ENCODE measurements at regions not wholly inside any gene's neighbourhood (a gene's known extent, or its start where the extent isn't known, plus 50 kb on each side); places are given as distances from the start of the nearest gene placed in this dataset.

DNA sequence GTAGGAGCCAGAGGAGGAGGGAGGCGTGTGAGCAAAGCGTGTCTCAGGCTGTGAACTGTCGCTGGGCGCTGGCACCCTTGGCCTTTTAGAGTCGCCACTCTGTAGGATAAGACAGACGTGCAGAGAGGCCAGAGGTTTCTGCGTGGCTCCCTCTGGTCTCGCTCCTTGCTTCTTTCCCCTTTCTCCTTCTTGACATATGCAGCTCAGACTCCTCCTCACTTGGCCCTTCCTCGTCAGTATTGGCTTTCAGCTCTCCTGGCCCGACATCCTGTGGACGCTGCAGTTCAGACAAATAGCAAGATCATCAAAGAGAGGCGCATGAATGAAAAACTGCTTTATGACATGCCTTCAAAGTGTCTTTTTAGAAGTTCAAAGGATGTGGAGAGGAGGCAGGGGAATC, 116.8 kb upstream of the SPRY4 start (continued):
- TF ChIP-seq KDM5B (IDR thresholded peaks at IDR 0.05; ENCODE audit: insufficient replicate concordance, low read depth, low read length) (no peak), ARID1B (IDR thresholded peaks at IDR 0.05) (no peak), KDM2B (CRISPR knock-in tag; IDR thresholded peaks at IDR 0.05) (no peak), TCFL5 (CRISPR knock-in tag; conservative IDR thresholded peaks at IDR 0.05) (no peak)
- TF ChIP-seq, protein P1, sequence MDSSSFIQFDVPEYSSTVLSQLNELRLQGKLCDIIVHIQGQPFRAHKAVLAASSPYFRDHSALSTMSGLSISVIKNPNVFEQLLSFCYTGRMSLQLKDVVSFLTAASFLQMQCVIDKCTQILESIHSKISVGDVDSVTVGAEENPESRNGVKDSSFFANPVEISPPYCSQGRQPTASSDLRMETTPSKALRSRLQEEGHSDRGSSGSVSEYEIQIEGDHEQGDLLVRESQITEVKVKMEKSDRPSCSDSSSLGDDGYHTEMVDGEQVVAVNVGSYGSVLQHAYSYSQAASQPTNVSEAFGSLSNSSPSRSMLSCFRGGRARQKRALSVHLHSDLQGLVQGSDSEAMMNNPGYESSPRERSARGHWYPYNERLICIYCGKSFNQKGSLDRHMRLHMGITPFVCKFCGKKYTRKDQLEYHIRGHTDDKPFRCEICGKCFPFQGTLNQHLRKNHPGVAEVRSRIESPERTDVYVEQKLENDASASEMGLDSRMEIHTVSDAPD (CRISPR knock-in tag; IDR thresholded peaks at IDR 0.05), result no peak
- TF ChIP-seq, protein P2, sequence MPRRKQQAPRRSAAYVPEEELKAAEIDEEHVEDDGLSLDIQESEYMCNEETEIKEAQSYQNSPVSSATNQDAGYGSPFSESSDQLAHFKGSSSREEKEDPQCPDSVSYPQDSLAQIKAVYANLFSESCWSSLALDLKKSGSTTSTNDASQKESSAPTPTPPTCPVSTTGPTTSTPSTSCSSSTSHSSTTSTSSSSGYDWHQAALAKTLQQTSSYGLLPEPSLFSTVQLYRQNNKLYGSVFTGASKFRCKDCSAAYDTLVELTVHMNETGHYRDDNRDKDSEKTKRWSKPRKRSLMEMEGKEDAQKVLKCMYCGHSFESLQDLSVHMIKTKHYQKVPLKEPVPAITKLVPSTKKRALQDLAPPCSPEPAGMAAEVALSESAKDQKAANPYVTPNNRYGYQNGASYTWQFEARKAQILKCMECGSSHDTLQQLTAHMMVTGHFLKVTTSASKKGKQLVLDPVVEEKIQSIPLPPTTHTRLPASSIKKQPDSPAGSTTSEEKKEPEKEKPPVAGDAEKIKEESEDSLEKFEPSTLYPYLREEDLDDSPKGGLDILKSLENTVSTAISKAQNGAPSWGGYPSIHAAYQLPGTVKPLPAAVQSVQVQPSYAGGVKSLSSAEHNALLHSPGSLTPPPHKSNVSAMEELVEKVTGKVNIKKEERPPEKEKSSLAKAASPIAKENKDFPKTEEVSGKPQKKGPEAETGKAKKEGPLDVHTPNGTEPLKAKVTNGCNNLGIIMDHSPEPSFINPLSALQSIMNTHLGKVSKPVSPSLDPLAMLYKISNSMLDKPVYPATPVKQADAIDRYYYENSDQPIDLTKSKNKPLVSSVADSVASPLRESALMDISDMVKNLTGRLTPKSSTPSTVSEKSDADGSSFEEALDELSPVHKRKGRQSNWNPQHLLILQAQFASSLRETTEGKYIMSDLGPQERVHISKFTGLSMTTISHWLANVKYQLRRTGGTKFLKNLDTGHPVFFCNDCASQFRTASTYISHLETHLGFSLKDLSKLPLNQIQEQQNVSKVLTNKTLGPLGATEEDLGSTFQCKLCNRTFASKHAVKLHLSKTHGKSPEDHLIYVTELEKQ (CRISPR knock-in tag; IDR thresholded peaks at IDR 0.05), result no peak

Data from K562 (cell line).